ENCODE measurements at regions not wholly inside any gene's neighbourhood (a gene's known extent, or its start where the extent isn't known, plus 50 kb on each side); places are given as distances from the start of the nearest gene placed in this dataset.

DNA sequence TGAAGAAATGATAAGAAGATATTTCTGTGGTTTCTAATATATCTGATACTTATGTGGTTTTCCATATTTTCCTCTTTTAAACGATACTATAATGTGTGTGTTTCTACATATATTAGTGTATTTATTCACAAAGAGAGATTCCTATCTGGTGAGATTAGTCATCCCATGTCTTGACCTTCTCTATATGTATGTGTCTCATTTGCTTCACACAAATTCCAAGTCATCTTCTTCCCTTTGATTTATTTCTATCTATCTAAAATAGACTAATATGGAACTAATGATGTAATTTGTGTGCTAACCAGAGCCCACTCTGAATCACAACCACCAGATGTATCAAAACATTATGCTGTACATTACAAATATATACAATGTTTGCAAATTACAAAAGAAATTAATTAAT is 154.7 kb upstream of the KCNMB2 start:
- peaks cover 0 to 9% of the 10 kb centered on the region in 2 donors for H3K4me1 ChIP-seq
- H3K9me3 ChIP-seq, result no peaks in the 10 kb centered on the region
- TF ChIP-seq, protein P1, sequence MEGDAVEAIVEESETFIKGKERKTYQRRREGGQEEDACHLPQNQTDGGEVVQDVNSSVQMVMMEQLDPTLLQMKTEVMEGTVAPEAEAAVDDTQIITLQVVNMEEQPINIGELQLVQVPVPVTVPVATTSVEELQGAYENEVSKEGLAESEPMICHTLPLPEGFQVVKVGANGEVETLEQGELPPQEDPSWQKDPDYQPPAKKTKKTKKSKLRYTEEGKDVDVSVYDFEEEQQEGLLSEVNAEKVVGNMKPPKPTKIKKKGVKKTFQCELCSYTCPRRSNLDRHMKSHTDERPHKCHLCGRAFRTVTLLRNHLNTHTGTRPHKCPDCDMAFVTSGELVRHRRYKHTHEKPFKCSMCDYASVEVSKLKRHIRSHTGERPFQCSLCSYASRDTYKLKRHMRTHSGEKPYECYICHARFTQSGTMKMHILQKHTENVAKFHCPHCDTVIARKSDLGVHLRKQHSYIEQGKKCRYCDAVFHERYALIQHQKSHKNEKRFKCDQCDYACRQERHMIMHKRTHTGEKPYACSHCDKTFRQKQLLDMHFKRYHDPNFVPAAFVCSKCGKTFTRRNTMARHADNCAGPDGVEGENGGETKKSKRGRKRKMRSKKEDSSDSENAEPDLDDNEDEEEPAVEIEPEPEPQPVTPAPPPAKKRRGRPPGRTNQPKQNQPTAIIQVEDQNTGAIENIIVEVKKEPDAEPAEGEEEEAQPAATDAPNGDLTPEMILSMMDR (IDR thresholded peaks at IDR 0.05), result no peak
- ATAC-seq, result no peak
- no peaks in the 10 kb centered on the region for H3K27me3 ChIP-seq
- no peak overlapping the region for H3K4me3 ChIP-seq
- no peaks in the 10 kb centered on the region for H3K36me3 ChIP-seq
- DNase-seq, result no peak
- intact Hi-C loops (cut with DNase I), result no loop called here
- no peak overlapping the region for H3K27ac ChIP-seq

DNA sequence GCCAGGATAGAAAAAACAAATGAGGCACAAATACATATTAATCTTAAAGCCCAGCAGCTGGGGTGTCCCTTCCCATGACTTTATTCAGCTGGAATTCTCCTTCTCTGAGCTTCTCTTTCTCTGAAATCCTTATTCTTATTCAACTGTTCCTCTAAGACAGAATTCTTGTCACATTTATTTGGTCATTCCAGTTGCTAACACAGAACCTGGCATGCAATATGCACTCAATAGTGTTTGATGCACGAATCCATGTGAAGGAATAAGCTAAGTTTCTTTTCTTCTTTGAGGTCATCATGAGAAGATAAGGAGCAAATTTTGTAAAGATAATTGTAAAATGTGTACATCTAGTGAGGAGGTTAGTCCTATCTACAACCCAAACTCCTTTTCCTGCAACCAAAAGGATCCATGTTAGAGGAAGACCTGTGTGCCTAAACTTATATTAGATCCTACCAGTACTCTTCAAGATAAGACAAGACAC is 154.2 kb upstream of the KCNMB2 start:
- no peak overlapping the region for H3K4me3 ChIP-seq
- DNase-seq, result no peak
- ATAC-seq, result no peak
- no peaks in the 10 kb centered on the region for H3K27me3 ChIP-seq
- H3K27ac ChIP-seq, result no peak overlapping the region
- intact Hi-C loops (cut with DNase I), result no loop called here
- TF ChIP-seq, protein P1 (IDR thresholded peaks at IDR 0.05), result no peak
- H3K36me3 ChIP-seq, result no peaks in the 10 kb centered on the region
- peaks cover 0 to 9% of the 10 kb centered on the region in 2 donors for H3K4me1 ChIP-seq
- H3K9me3 ChIP-seq, result no peaks in the 10 kb centered on the region

GRCh38 chr3:178382449-178383061 is 153.7 kb upstream of the KCNMB2 start:
- Histone ChIP-seq H3K27ac (peak overlapping the region in 1 of 2 donors; percentile 41), H3K4me1 (peaks cover 0 to 9% of the 10 kb centered on the region in 2 donors), H3K4me3 (no peak overlapping the region), H3K27me3 (no peaks in the 10 kb centered on the region), H3K9me3 (no peaks in the 10 kb centered on the region), H3K36me3 (no peaks in the 10 kb centered on the region)
- ATAC-seq (peak; percentile 20), DNase-seq (peak in 2 of 4 donors; percentile 72)
- intact Hi-C loops (cut with DNase I), result no loop called here
- TF ChIP-seq, protein P1 (IDR thresholded peaks at IDR 0.05), result no peak

- no peaks in the 10 kb centered on the region for H3K36me3 ChIP-seq
- H3K9me3 ChIP-seq, result no peaks in the 10 kb centered on the region
- H3K4me3 ChIP-seq, result no peak overlapping the region
- H3K27ac ChIP-seq, result peak overlapping the region in 1 of 2 donors; percentile 41
- H3K4me1 ChIP-seq, result peaks cover 0 to 9% of the 10 kb centered on the region in 2 donors
- DNase-seq (no peak), ATAC-seq (no peak)
- intact Hi-C loops (cut with DNase I), result no loop called here
- TF ChIP-seq, protein P1 (IDR thresholded peaks at IDR 0.05), result no peak
- no peaks in the 10 kb centered on the region for H3K27me3 ChIP-seq
These were observed 151.7 kb upstream of the KCNMB2 start for GRCh38 chr3:178384321-178385230.
